HG03521 (cell line): ENCODE measurements at regions not wholly inside any gene's neighbourhood (a gene's known extent, or its start where the extent isn't known, plus 50 kb on each side); places are given as distances from the start of the nearest gene placed in this dataset.
A peak's percentile ranks its signal among the peaks of the same experiment; 100 is the strongest.
"Not testable (repeated sequence)": the region's sequence is repeated elsewhere in the genome, so short reads cannot be mapped to it uniquely, and the experiment has no call there.

ENCODE experiments used
- ATAC-seq: cut with Tn5 transposase; IDR thresholded peaks from one replicate; pipeline ENCODE4 v1.9.1; 2021; ENCODE audit warnings: mild to moderate bottlenecking, moderate library complexity; ENCODE audit not compliant: unreplicated experiment

DNA sequence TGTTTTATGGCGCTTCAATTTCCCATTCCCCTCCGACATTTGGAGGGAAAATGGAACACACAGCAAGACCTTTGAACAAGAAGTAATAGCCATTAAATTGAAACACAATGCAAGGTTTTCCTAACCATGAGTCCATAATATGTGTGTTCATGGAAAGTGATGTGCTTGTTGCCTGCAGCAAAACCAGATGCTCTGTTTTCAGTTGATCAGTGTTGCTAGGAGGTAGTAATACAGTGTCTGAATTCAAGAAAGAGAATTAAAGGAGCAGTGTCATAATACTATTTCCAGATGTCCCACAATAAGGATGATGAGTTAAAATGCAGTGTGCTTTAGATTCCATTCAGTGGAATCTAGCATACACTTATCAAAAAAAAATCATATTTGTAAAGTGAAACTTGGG is 637.4 kb upstream of the API5 start:
- no peak for ATAC-seq

DNA sequence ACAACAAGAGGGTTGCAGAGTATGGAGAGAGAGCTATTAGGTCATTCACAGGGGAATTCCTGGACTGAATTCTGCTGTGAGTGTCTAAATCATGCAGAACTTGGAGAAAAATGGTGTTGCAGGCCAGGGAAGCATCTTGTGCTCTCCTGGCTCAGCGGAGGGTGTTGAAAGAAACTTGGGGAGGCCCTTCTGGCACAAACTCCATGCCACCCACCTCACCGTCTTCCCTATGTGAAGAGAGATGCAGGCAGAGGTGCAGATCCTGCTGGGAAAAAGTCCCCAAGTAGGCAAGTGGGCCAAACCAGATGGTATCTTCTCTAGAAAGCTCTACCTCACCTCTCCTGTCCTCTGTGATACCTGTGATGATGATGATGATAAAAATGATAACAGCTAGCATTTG is 604.3 kb upstream of the API5 start:
- no peak for ATAC-seq

DNA sequence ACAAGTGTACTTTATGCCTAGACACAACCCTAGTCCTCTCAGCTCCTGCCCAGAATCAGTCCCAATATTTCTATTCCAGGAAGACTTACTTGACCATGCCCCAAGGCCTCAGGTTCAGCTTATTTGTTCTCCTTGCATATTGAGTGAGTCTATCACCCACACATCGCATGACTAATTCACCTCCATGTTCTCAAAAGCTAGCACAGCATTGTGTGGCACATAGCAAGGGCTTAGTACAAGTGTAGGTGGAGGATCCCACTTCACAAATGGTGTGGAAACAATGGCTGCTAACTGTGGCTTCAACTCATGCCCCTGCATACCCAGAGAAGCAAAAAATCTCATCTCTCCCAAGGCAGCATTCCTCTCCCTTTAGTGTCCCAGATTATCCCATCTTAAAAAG is 602.6 kb upstream of the API5 start:
- ATAC-seq: no peak

DNA sequence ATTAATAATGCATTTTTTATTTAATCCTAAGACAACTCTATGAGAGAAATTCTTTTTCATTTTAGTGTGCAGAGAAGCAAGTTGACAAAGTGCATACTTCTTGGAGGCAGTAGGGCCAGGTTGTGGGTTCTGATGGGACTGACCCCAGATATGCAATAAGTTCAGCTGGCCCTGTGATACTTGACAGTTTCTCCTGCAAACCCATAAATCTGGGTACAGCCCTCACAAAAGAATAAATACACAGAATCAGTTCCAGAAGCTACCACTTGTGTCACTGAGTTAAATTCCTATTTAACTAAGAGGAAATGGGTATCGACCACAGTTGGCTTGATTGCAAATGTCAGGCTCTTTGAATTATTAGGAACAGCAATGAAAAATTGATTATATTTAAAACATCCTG is 598.5 kb upstream of the API5 start:
- no peak for ATAC-seq

DNA sequence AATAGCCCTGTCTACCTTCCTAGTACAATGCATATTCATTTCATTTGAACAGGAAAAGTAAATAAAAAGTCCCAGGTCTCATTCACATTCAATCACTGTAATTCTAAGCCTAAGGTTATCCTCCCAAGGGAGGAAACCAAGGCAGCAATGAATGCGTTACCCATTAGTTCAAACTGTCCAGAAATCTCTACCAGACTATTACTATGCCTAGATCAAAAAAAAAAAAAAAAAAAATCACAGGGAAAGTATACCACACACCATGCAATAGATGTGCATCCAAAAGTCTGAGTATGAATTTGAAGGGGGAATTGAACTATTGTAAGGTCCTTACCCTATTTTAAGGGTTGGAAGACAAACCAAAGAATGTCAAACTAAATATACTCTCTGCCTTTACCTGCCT is 598.0 kb upstream of the API5 start:
- ATAC-seq: no peak

DNA sequence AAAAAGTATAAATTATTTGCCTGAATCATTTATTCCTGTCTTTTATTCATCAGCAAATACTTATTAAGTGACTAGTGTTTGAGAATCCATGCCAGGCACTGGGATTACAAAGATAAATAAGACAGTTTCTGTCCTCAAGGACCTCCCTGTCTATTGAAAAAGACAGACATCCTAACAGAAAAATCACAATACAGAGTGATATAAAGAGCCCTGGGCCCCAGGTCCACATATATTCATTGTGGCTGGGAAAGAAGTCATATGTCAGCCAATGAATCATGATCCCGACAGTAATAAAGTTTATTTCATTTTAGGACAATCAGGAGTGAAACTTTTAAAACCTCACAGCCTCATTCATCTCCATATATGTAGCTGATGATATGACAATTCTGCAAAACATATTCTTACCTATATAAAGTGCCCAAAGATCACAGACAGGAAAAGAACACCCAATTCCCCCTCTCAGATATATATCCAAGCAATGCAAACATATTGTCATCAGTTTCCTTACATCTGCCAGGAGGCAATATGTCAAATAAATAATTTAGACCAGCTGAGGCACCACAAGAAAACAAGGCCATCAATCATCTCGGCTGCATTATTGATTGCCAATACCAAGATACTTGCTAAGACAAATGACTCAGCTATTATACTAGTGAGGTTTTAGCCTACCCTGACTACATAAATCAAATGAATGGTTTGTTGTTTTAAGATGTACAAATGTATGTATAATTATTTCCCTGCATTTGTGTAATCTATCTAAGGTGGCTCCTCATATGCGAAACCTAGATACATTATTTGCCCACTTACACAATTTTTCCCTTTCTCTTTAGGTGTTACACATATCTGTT is 590.9 kb upstream of the API5 start:
- ATAC-seq: no peak

DNA sequence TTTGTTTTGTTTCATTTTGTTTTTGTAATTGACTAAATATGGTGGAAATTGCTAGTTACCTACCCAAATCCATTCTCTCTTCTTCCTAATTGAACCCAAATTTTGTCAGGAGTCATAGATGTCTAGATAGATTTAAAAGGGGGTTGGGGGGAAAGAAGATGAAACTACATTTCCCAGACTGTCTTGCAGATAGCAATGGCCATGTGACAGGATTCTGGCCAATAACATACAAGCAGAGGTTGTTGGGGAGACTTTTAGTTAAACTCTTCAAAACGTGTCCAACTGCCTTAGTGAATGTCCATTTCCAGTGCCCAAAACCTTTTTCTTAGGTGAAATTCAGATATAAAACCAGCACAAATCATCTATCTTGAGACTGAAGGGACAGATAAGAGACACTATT is 583.9 kb upstream of the API5 start:
- ATAC-seq: no peak

DNA sequence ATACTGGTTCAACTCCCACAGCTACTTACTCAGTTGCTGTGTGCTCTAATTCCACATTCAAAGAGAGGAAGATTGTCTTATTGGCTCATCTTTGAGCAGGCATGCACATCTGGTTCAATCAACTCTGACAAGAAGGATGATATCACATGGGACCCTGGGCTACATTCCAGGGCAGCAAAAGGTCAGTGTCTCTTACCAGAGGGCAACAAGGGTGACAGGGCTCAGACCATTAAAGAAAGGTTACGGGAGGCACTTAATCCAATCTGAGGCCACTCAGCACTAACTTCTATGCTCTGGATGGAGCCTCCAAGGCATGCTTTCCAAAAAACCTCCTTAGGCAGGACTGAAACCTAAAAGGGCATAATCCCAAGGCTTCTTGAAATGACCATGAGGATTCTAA is 549.4 kb upstream of the API5 start:
- ATAC-seq: no peak

DNA sequence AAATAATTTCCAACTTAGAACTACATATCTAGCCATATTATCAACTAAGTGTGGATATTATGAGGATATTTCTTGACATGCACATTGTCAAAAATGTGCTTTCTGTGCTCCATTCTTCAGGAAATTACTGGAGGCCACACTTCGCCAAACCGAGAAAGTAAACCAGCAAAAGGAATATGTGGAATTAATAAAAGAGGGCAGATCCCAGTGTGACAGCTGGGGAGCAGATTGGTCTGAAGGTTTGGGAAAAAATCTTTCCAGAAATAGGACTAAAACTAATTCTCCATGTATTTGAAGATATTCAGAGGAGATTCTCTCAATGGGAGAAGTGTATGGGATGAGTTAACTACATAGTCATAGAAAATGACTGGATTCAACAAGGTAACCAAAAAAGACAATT is 546.9 kb upstream of the API5 start:
- no peak for ATAC-seq

DNA sequence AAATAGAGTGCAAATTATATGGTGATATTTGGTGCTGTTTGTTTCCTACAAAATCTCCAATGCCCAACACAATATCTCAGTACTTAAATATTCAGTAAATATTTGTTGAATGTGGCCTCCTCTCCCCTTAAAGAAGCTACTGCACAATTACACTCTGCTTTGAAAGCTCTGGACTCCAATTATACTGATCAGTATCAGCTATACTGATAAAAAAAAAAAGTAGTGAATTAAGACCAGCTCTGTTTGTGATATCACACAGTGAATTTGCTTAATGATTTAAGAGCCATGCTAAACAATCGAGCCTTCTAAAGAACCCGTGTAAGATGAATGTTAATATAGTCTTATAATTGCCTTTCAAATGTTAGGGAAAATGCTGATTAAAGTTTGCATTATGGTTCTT is 543.2 kb upstream of the API5 start:
- ATAC-seq: no peak

DNA sequence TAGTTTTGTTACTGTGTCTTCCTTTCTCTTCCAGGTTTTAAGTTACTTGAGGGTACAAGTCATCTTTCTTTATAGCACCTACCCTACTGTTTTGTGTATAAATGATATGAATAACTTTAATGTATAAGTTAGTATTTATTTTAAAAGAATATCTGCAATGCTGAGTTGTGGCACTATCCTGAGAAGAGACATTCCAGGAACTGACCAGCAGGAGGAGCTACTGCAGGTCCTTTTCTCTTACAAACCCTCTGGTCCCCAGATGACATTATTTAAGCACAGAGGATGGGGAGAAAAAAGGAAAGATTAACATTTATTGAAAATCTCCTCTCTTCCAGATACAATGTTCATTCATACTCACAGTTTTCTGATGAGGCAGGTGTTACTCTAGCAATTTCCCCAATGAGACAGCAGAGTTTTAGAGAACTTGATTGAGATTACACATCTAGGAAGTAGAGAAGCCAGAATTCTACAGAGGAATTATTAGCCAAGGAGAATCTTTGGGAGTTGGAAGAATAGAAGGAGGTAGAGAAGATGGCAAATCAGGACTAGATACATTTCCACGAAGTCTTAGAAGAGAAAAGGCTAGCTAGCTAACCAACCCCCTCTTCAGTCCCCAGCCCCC is 541.2 kb upstream of the API5 start:
- ATAC-seq: peak; percentile 77

DNA sequence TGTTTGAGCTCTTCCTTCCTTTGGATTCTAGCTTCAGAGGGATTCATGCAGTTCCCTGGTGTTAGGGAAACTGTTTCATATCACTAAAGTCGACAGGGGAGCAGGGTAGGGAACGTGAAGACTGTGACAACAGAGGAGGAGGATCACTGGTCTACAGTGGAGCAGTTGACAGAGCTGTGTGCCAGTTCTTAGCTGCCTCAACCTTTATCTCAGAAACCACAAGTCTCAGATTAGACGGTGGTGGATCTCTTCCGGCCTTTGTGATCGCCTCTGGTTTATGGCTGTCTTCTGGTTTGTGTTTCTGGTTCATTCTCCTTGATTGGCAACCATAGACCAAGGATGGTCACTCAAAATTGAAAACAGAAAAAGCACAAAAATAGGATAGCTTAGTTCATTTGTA is 538.9 kb upstream of the API5 start:
- no peak for ATAC-seq

DNA sequence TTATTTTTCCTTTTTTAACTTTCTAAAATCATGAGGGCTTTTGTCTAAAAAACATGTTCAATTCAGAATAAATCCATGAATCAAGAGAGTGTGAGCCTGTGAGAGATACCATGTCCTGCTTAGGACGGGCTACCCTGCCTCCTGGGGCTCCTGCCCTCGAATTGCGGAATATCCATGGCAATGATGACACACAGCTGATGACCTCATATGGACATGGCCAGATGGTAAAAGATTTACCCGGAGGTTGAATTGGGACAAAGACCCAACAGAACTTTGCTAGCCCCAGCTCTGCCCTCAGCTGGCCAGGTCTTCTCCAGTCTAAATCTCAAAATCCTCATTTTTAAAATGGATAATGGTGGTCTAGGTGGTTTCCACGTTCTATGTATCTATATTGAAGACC is 538.1 kb upstream of the API5 start:
- no peak for ATAC-seq

DNA sequence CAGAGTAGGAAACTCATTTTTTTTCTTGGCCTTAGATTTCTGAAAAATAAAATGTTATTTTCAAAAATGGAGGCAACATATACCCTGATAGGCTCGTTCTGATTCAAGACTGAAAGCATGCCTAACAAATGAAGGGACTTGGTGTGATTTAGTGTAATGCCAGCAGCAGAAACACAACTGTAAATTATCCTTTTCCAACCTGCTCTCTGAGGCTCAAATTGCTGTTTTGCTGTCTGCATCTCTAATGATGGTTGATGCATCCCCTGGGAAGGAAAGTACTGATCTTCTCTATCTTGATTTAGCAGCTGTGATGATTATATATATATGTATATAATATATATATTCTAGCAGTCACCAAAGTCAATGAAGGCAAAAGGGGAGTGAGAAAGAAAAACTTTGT is 537.2 kb upstream of the API5 start:
- ATAC-seq: no peak

DNA sequence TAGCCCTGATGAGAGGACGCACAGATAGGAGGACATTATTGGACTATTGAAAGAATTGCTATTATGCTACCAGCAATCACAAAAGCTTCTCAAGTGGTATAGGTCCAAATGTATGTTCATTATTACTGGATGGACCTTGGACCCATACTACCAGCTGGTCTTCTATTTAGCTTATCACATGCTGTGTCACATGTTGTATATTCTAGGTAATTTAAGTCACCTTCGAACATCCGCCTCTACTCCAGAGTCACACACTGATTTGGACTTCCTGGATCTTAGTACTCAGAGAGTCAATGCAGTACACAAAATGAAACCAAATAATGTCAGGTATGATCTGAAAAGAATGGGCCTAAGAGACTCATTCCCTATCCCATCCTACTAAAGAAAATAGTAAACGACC is 534.0 kb upstream of the API5 start:
- ATAC-seq: no peak

DNA sequence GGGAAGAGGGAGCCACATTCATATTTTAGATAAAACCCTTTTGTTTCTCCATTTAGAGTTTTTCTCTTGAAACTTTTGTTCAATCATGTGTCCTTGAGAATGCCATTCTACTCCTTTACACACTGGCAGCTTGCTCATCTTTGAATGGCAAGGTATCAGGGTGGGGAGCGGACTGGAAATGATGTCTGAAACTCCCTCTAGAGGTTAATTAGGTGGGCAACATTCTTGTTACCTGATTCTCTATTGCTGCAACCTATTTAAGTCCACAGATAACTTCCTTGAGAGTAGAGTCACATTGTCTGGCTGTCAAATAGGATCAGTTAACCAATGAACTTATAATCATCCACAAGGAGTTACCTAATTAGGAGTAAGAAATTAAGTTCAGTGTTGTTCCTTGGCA is 533.6 kb upstream of the API5 start:
- no peak for ATAC-seq

DNA sequence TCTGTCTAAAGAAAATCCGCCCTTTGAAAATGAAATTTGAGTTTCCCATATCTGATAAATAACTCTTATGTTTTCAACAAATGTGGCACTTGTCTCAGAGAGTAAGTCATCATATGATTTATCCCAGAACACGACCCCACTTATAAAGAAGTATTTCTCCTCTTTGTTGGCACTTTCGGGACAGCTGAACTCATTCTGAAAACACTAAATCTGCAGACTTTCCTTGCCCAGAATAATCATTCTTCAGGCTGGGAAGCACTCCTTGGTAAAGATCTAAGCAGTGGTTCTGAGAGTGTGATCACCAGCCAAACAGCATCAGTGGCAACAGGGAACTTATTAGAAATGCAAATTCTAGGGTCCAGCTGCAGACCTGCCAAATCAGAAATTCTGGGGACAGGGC is 532.2 kb upstream of the API5 start:
- no peak for ATAC-seq

DNA sequence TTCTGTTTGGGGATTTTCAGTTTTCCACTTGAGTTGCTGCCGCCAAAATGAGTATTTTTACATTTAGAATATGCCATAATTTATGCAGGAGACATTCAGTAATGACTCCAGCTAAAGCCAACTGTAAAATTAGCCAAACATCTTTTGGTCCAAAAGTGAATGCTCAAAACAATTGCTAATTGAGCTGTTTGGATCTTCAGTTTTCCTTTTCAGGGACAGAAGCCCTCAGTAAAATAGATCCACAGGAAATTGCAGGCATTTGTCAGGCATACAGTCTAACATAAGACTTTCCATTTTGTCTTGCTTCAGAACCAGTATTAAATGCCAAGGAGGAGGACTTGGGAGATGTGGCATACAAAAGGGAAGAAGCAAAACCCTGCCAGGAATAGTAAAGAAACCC is 524.8 kb upstream of the API5 start:
- ATAC-seq: no peak

DNA sequence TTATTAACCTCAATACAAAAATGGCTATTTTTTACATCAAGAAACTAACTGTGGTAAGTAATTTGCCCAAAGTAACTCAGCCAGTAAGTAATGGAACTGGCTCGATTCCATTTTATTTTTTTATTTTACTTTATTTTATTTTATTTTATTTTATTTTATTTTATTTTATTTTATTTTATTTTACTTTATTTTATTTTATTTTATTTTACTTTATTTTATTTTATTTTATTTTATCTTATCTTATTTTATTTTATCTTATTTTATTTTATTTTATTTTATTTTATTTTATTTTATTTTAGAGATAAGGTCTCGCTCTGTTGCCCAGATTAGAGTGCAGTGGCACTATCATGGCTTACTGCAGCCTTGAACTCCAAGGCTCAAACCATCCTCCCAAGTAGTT is 516.3 kb upstream of the API5 start:
- ATAC-seq: not testable (repeated sequence)

DNA sequence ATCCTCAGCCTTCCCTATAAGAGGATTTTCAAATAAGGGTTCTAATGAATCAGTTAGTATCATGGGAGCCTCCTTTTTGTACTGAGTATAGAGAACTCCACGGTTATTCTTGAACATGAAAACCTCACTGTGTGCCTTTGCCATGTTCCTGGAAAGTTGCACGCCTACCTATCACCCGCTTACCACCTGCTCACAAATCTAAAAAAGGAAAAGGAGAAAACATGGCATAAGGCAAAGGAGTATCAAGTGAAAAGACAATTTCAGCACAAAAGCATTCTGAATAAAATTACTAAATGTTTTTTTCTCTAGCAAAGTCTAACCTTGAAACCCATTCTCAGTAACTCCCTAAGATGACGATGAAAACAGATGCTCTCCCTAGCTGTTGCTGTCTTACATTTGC is 511.8 kb upstream of the API5 start:
- no peak for ATAC-seq

DNA sequence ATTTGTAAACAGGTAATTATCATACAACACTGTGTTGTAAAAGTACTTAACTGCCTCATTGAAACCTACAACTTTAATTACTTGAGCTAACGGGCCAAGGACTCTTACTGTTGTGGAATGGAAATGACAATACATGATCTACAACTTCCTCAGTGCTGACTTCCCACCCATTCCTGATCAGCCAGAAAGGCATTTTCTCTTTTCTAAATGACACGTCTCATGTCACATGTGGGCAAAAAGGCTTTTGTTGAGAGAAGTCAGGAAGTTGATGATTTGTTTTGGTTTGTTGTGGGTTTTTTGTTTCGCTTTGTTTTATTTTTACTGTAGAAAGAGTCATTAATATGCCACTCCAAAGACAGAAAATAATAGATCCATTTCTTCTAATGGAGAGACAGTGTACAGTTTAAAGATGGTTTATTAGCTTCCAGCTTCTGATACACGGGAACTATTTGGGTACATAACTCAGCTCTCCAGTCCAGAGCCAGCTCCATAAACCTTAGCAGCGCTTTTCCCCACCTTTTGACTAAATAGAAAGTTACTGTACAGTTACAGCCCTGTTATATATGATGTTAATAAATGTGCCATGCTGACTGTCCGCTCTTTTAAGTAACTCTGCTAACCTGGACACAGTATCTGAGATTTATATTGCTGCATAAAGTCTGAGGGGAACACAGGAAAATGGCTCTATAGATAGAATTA is 509.4 kb upstream of the API5 start:
- ATAC-seq: no peak

DNA sequence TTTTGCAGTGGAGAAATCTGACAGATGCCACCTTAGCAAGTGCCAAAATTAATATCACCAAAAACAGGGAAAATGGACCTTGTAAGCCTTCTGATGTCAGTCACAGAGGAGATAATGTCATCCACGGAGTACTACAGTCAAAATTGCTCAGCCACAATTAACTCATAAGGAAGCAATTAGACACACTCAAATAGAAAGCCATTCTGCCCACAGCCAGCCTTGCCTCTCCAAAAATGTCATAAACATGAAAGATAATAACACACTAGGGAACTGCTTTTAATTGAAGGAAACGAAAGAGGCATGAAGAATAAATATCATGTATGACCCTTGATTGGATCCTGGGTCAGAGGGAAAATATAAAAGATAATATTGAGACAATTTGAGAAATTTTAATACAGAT is 505.6 kb upstream of the API5 start:
- no peak for ATAC-seq
